Testis (tissue), 2 donors: ENCODE measurements at regions not wholly inside any gene's neighbourhood (a gene's known extent, or its start where the extent isn't known, plus 50 kb on each side); places are given as distances from the start of the nearest gene placed in this dataset.
A peak's percentile ranks its signal among the peaks of the same experiment; 100 is the strongest.

Source experiments
- DNase-seq: peaks from one replicate; pipeline ENCODE4 v3.0.0-alpha.2; 2019
- H3K27ac ChIP-seq, 2 donors: fragments of 200-600 bp; sonication (generic); one replicate each; pipeline ENCODE4 v1.5.1; 2019
- H3K27me3 ChIP-seq: fragments of 200-600 bp; sonication (generic); one replicate; pipeline ENCODE4 v1.5.1; 2019
- H3K36me3 ChIP-seq: fragments of 200-600 bp; sonication (generic); one replicate; pipeline ENCODE4 v1.5.1; 2017; ENCODE audit warnings: low read depth; ENCODE audit errors: missing control alignments
- H3K4me1 ChIP-seq: fragments of 200-600 bp; sonication (generic); one replicate; pipeline ENCODE4 v1.5.1; 2019
- H3K4me3 ChIP-seq, 2 donors: fragments of 200-600 bp; sonication (generic); one replicate each; pipeline ENCODE4 v1.5.1; 2017 to 2019
- H3K9me3 ChIP-seq: fragments of 200-600 bp; sonication (generic); one replicate; pipeline ENCODE4 v1.5.1; 2017
- POLR2A ChIP-seq: fragments of 450-650 bp; IDR thresholded peaks from one replicate; pipeline ENCODE4 v1.6.1; 2017; ENCODE audit warnings: antibody characterized with exemption, mild to moderate bottlenecking, moderate library complexity
- WGBS, 2 donors: methylation state at CpG; one replicate each; pipeline ENCODE4 v1.1.5; 2018; 5-methylcytosine and 5-hydroxymethylcytosine counted together
- intact Hi-C: fragments of 100-400 bp; cut with DNase I; formaldehyde crosslinking; loops from one replicate; pipeline ENCODE4 v1.15.1; 2023; ENCODE audit warnings: low total_unique reads
- TF ChIP-seq, protein P1 (sequence below), 3 experiments: fragments of 450-650 bp in 2 of 3; fragments of 200-600 bp in 1 of 3; sonication (generic) in 1 of 3; IDR thresholded peaks; one replicate each; pipeline ENCODE4 v1.5.1; 2016 to 2019; ENCODE audit warnings: antibody characterized with exemption in 3 of 3, mild to moderate bottlenecking in 2 of 3, moderate library complexity in 1 of 3

DNA sequence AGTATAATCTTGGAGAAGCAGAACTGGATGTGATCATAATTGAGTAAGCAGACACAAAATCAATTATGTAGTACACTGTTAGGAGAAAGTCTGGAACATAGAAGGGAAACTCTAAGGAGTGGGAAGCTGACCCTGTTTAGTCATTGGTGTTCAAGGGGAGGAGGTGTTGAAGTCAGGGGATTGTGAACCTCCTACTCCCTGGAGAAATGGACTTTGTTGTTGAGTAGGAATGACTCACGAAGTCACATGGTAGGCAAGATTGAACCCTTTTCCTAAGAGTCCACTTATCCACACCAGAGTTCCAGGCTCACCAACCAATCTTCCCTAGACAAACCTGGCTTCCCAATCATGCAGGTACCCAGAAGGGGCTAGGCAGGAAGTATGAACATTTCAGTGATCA lies 81.0 kb upstream of the BCL11A start:
- H3K9me3 ChIP-seq, result no peaks in the 10 kb centered on the region
- no peak overlapping the region for H3K27ac ChIP-seq
- no peak for TF ChIP-seq POLR2A
- TF ChIP-seq, protein P1, sequence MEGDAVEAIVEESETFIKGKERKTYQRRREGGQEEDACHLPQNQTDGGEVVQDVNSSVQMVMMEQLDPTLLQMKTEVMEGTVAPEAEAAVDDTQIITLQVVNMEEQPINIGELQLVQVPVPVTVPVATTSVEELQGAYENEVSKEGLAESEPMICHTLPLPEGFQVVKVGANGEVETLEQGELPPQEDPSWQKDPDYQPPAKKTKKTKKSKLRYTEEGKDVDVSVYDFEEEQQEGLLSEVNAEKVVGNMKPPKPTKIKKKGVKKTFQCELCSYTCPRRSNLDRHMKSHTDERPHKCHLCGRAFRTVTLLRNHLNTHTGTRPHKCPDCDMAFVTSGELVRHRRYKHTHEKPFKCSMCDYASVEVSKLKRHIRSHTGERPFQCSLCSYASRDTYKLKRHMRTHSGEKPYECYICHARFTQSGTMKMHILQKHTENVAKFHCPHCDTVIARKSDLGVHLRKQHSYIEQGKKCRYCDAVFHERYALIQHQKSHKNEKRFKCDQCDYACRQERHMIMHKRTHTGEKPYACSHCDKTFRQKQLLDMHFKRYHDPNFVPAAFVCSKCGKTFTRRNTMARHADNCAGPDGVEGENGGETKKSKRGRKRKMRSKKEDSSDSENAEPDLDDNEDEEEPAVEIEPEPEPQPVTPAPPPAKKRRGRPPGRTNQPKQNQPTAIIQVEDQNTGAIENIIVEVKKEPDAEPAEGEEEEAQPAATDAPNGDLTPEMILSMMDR (IDR thresholded peaks at IDR 0.05), result no peak
- intact Hi-C loops, result no loop called here
- 80 to 82% methylated on average over 1 of the region's 1 CpG for WGBS, 2 donors
- no peaks in the 10 kb centered on the region for H3K27me3 ChIP-seq
- no peak for DNase-seq
- H3K36me3 ChIP-seq, result no peaks in the 10 kb centered on the region
- no peaks in the 10 kb centered on the region for H3K4me1 ChIP-seq
- H3K4me3 ChIP-seq, result no peak overlapping the region

DNA sequence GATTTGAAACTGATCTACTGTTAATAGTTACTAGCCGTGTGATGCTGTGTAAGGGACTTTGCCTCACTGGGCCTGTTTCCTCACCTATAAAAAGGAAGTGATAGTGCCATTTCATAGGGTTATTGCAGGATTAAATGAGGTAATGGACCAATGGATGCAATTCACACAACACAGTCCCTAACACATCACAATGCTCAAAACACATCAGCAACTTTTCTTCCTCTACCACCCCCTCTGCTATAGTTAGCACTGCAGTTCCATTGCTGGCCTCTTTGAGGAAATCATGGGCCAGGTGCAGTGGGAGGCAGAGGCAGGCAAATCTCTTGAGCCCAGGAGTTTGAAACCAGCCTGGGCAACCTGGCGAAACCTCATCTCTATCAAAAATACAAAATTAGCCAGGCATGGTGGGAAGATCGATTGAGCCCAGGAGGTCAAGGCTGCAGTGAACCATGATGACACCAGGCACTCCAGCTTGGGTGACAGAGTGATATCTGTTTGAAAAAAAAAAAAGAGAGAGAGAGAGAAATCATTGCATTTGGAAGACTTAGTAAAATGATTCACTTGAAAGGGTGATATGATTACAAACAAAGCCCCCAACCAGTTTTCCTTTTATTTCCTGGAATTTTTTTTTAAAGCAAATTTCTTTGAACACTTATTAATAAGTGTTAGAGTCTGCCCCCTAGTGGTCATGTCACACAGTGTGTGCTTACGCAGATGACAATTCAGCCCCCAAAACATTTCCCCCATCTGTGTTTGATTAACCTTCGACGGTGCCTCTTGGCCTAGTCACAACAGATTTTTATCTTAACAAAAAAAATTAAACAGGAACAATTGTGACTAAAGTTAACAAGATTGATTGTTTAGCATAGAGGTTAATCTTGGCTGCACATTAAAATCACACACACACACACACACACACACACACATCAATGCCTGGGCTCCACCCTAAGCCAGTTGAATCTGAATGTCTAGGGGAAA lies 88.6 kb upstream of the BCL11A start:
- Histone ChIP-seq H3K36me3 (no peaks in the 10 kb centered on the region), H3K9me3 (no peaks in the 10 kb centered on the region), H3K27ac (no peak overlapping the region), H3K4me3 (no peak overlapping the region), H3K27me3 (no peaks in the 10 kb centered on the region), H3K4me1 (no peaks in the 10 kb centered on the region)
- DNase-seq, result peak; percentile 50
- intact Hi-C loops, result no loop called here
- 49 to 55% methylated on average over 6 of the region's 6 CpGs for WGBS, 2 donors
- TF ChIP-seq, protein P1 (IDR thresholded peaks at IDR 0.05), result peak; percentile 22 to 90 (median 49)
- TF ChIP-seq POLR2A, result no peak

DNA sequence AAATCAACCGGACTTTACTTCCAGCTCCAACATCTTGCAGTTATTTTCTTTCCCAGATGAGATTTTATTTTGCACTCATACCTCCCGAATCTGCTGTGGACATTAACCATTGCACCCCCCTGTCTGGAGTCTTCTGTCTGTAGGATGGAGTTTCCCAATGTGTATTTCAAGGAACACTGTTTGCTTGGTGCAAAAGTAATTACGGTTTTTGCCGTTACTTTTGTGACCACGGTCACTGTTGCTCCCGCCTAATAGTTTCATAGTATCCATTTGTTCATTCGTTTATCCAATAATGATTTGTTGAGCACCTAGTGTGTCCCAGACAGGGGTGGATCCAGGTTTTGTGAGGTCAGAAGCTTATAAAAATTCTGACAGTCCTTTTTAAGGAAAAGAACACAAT lies 90.3 kb upstream of the BCL11A start:
- no peaks in the 10 kb centered on the region for H3K36me3 ChIP-seq
- H3K4me1 ChIP-seq, result no peaks in the 10 kb centered on the region
- H3K27ac ChIP-seq, result no peak overlapping the region
- H3K27me3 ChIP-seq, result no peaks in the 10 kb centered on the region
- H3K9me3 ChIP-seq, result no peaks in the 10 kb centered on the region
- 78 to 83% methylated on average over 7 of the region's 7 CpGs for WGBS, 2 donors
- H3K4me3 ChIP-seq, result no peak overlapping the region
- no peak for TF ChIP-seq POLR2A
- TF ChIP-seq, protein P1 (IDR thresholded peaks at IDR 0.05), result no peak
- intact Hi-C loops, result no loop called here
- no peak for DNase-seq

DNA sequence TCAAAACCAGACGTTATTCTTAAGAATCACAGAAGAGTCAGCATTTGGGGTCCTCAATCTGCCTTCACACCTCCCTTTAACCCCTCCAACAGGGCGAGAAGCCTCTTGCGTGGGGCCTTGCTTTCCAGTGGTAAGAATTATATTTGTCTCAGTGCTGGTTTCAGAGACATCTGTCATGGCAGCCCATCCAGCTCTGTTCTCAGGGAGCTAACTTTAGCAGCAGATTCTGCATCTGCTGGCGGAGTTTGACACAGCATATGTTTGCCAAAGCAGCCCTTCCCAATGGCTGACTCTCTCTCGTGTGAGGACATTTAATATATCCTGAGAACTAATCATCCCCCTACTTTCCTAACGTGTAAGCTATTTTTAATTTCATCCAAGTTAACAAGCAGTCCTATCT lies 91.5 kb upstream of the BCL11A start:
- Histone ChIP-seq H3K9me3 (no peaks in the 10 kb centered on the region), H3K36me3 (no peaks in the 10 kb centered on the region), H3K4me3 (no peak overlapping the region), H3K27me3 (no peaks in the 10 kb centered on the region), H3K4me1 (no peaks in the 10 kb centered on the region), H3K27ac (no peak overlapping the region)
- no peak for TF ChIP-seq POLR2A
- TF ChIP-seq, protein P1 (IDR thresholded peaks at IDR 0.05), result no peak
- 82 to 83% methylated on average over 5 to 6 of the region's 6 CpGs for WGBS, 2 donors
- DNase-seq, result no peak
- intact Hi-C loops, result no loop called here
